K562 (cell line): ENCODE measurements at regions not wholly inside any gene's neighbourhood (a gene's known extent, or its start where the extent isn't known, plus 50 kb on each side); places are given as distances from the start of the nearest gene placed in this dataset.
A peak's percentile ranks its signal among the peaks of the same experiment; 100 is the strongest.

Experiments used
- CHD4 ChIP-seq: fragments of 200-600 bp; sonication (generic); IDR thresholded peaks from 3 replicates; pipeline ENCODE4 v1.6.1; 2012; ENCODE audit warnings: low read depth, mild to moderate bottlenecking, mixed read lengths, low read length, inconsistent platforms; ENCODE audit not compliant: insufficient read depth, insufficient replicate concordance, poor library complexity, severe bottlenecking
- PATZ1 ChIP-seq: fragments of 250-450 bp; sonication (Bioruptor Pico); IDR thresholded peaks from 2 replicates; pipeline ENCODE4 v1.5.0; 2020; ENCODE audit warnings: mild to moderate bottlenecking, borderline replicate concordance
- THAP7 ChIP-seq: fragments of 250-450 bp; sonication (Bioruptor Pico); IDR thresholded peaks from 2 replicates; pipeline ENCODE4 v1.5.0; 2021
- THRA ChIP-seq: fragments of 450-650 bp; IDR thresholded peaks from 2 replicates; pipeline ENCODE4 v1.6.1; 2017; ENCODE audit warnings: mild to moderate bottlenecking, moderate library complexity
- ZBTB40 ChIP-seq, 2 experiments: fragments of 450-650 bp in 1 of 2; sonication (generic) in 1 of 2; formaldehyde crosslinking in 1 of 2; IDR thresholded peaks; 2 replicates each; pipeline versions ENCODE4 v1.7.1 to v1.9.0; 2016 to 2022; ENCODE audit warnings: inconsistent platforms in 1 of 2, mild to moderate bottlenecking in 1 of 2, missing genetic modification reagents in 1 of 2
- ZFP91 ChIP-seq: sonication (generic); formaldehyde crosslinking; IDR thresholded peaks from 2 replicates; pipeline ENCODE4 v1.8.0; 2022; ENCODE audit warnings: mild to moderate bottlenecking, missing genetic modification reagents
- ZNF121 ChIP-seq: sonication (generic); formaldehyde crosslinking; conservative IDR thresholded peaks from 2 replicates; pipeline ENCODE4 v1.8.0; 2022; ENCODE audit warnings: missing genetic modification reagents
- ZNF740 ChIP-seq, 3 experiments: fragments of 200-800 bp in 1 of 3; sonication (Bioruptor generic) in 1 of 3; sonication (generic) in 1 of 3; formaldehyde crosslinking in 1 of 3; IDR thresholded peaks; 2 replicates each; pipeline versions ENCODE4 v1.6.1 to v1.8.0; 2016 to 2022; ENCODE audit warnings: mild to moderate bottlenecking in 2 of 3, missing compliant biosample characterization in 2 of 3, missing genetic modification characterization in 2 of 3, missing genetic modification reagents in 1 of 3

- TF ChIP-seq ZBTB40 (IDR thresholded peaks at IDR 0.05) = peak; percentile 51; the same call in 1 of the 2 replicates
- TF ChIP-seq ZBTB40 (CRISPR knock-in tag; IDR thresholded peaks at IDR 0.05) = no peak
- no peak for TF ChIP-seq THRA
- TF ChIP-seq ZNF121 = no peak
- TF ChIP-seq ZNF740 (CRISPR knock-in tag; IDR thresholded peaks at IDR 0.05) = 0 out of 2 replicates have a peak, but pooled peaks have one; percentile 53
- TF ChIP-seq ZNF740 (tag; IDR thresholded peaks at IDR 0.05) = no peak
- TF ChIP-seq CHD4 = no peak
- no peak for TF ChIP-seq THAP7
- TF ChIP-seq ZFP91 (CRISPR knock-in tag) = no peak
- no peak for TF ChIP-seq PATZ1 (CRISPR knock-in tag)
Observed at GRCh38 chr2:12106440-12107080, 360.1 kb downstream of the LPIN1 start (continued).
